NT2/D1 (cell line): ENCODE measurements at regions not wholly inside any gene's neighbourhood (a gene's known extent, or its start where the extent isn't known, plus 50 kb on each side); places are given as distances from the start of the nearest gene placed in this dataset.

Source experiments
- YY1 ChIP-seq: IDR thresholded peaks from 2 replicates; pipeline ENCODE4 v1.6.1; 2011; ENCODE audit not compliant: insufficient read length, insufficient read depth
- ZNF274 ChIP-seq: IDR thresholded peaks from 2 replicates; pipeline ENCODE4 v1.6.1; 2011; ENCODE audit warnings: mild to moderate bottlenecking, low read depth, low read length

DNA sequence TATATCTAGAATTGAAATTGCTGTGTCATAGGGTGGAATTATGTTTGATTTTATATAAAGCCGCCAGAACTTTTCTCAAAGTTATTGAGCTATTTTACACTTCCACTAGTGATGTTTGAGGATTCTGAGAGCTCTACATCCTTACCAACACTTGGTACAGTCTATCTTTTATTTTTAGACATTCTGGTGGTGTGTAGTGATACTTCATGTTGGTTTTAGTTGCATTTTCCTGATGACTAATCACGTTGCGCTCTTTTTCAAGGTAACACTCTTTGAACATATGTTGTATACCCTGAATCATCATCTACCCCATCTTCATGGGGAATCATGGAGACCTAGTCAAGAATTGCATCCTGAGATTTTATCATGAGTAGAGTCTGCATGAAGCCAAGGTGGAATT, 141.7 kb downstream of the NXNL2 start:
- TF ChIP-seq YY1 (no peak), ZNF274 (no peak)
